H1 (cell line): ENCODE measurements at regions not wholly inside any gene's neighbourhood (a gene's known extent, or its start where the extent isn't known, plus 50 kb on each side); places are given as distances from the start of the nearest gene placed in this dataset.

ENCODE experiments used
- CTCF ChIA-PET: fragments of 300-600 bp; sonication (Branson Sonifier 250); formaldehyde crosslinking; loops from one replicate; lab custom pipeline; 2021; ENCODE audit not compliant: partially characterized antibody; lab: Charles Lee
- POLR2A ChIA-PET: fragments of 300-600 bp; sonication (Branson Sonifier 250); formaldehyde crosslinking; loops from one replicate; lab custom pipeline; 2021; ENCODE audit warnings: inconsistent platforms; ENCODE audit not compliant: partially characterized antibody; lab: Charles Lee
- DNase-seq, 2 experiments: peaks; one replicate each; pipeline versions ENCODE4 v3.0.0 to v3.0.0-alpha.2; 2010 to 2022; ENCODE audit warnings: low spot score in 2 of 2, low read depth in 1 of 2, mixed read lengths in 1 of 2
- FAIRE-seq: peaks from 2 replicates; lab custom pipeline; 2011; peaks lifted over from hg19 to GRCh38; lab: Jason Lieb, UNC
- H2AFZ ChIP-seq: 2 replicates; pipeline ENCODE4 v1.8.1; 2012; ENCODE audit warnings: low read length, inconsistent platforms
- H2AK5ac ChIP-seq: 2 replicates; pipeline ENCODE4 v1.6.1; 2013; ENCODE audit warnings: low read depth, low read length
- H2BK120ac ChIP-seq: replicated peaks from 2 replicates; pipeline ENCODE3; 2013; ENCODE audit warnings: low read depth, low read length, inconsistent platforms
- H2BK12ac ChIP-seq: 2 replicates; pipeline ENCODE4 v1.6.1; 2013; ENCODE audit warnings: low read depth, low read length
- H2BK15ac ChIP-seq: 2 replicates; pipeline ENCODE4 v1.6.1; 2013; ENCODE audit warnings: low read length
- H2BK20ac ChIP-seq: 2 replicates; pipeline ENCODE4 v1.6.1; 2013; ENCODE audit warnings: low read length
- H2BK5ac ChIP-seq: 2 replicates; pipeline ENCODE4 v1.6.1; 2013; ENCODE audit warnings: low read depth, low read length
- H3K14ac ChIP-seq: 2 replicates; pipeline ENCODE4 v1.6.1; 2013; ENCODE audit warnings: inconsistent platforms; ENCODE audit not compliant: insufficient read length
- H3K18ac ChIP-seq: 2 replicates; pipeline ENCODE4 v1.6.1; 2013; ENCODE audit warnings: low read length; ENCODE audit errors: extremely low read depth
- H3K23ac ChIP-seq: 2 replicates; pipeline ENCODE4 v1.6.1; 2013; ENCODE audit warnings: inconsistent platforms; ENCODE audit not compliant: insufficient read length
- H3K23me2 ChIP-seq: 2 replicates; pipeline ENCODE4 v1.6.1; 2013; ENCODE audit warnings: low read depth, low read length
- H3K27ac ChIP-seq: 2 replicates; pipeline ENCODE4 v1.6.1; 2011; ENCODE audit warnings: low read depth, low read length, inconsistent platforms
- H3K27me3 ChIP-seq, 4 experiments: replicated peaks in 1 of 4; 1 replicate in 1 of 4; 2 replicates in 3 of 4; pipeline versions ENCODE4 v1.6.1 to v1.8.1; 2011 to 2013; ENCODE audit warnings: low read length in 3 of 4, mild to moderate bottlenecking in 3 of 4, inconsistent platforms in 2 of 4, mixed read lengths in 2 of 4, moderate library complexity in 1 of 4; ENCODE audit not compliant: control insufficient read depth in 3 of 4, insufficient read depth in 3 of 4; ENCODE audit errors: extremely low read depth in 1 of 4
- H3K36me3 ChIP-seq, 4 experiments: 2 replicates each; pipeline versions ENCODE4 v1.6.1 to v1.8.1; 2011 to 2013; ENCODE audit warnings: mild to moderate bottlenecking in 4 of 4, low read length in 3 of 4, moderate library complexity in 2 of 4, control low read depth in 1 of 4, inconsistent platforms in 1 of 4; ENCODE audit not compliant: insufficient read depth in 4 of 4, control insufficient read depth in 2 of 4
- H3K4ac ChIP-seq: replicated peaks from 2 replicates; pipeline ENCODE3; 2013; ENCODE audit warnings: low read length, low read depth, mixed read lengths, inconsistent platforms; ENCODE audit not compliant: insufficient read length
- H3K4me1 ChIP-seq, 4 experiments: replicated peaks in 1 of 4; 1 replicate in 1 of 4; 2 replicates in 3 of 4; pipeline versions ENCODE4 v1.6.1 to v1.8.1; 2011 to 2013; ENCODE audit warnings: low read length in 3 of 4, inconsistent platforms in 2 of 4, mixed read lengths in 1 of 4; ENCODE audit not compliant: insufficient read depth in 4 of 4, control insufficient read depth in 3 of 4
- H3K4me2 ChIP-seq, 2 experiments: 2 replicates each; pipeline versions ENCODE4 v1.6.1 to v1.8.1; 2011 to 2013; ENCODE audit warnings: low read depth in 2 of 2, low read length in 2 of 2, control low read depth in 1 of 2, inconsistent platforms in 1 of 2, mild to moderate bottlenecking in 1 of 2; ENCODE audit not compliant: insufficient read depth in 1 of 2
- H3K4me3 ChIP-seq, 4 experiments: fragments of 200-600, 300-600 bp in 1 of 4; sonication (generic), shearing (Covaris generic), sonication (Bioruptor Twin) in 1 of 4; 2 replicates each; pipeline versions ENCODE4 v1.5.1 to v1.8.1; 2011 to 2016; ENCODE audit warnings: low read length in 4 of 4, low read depth in 3 of 4, control low read depth in 2 of 4, inconsistent platforms in 2 of 4, mild to moderate bottlenecking in 2 of 4, mixed read lengths in 1 of 4, moderate library complexity in 1 of 4; ENCODE audit not compliant: insufficient read depth in 2 of 4; ENCODE audit errors: extremely low read depth in 1 of 4
- H3K56ac ChIP-seq: replicated peaks from 2 replicates; pipeline ENCODE3; 2013; ENCODE audit warnings: low read depth, mild to moderate bottlenecking, mixed read lengths, low read length, inconsistent platforms; ENCODE audit not compliant: insufficient read length
- H3K79me1 ChIP-seq: 2 replicates; pipeline ENCODE4 v1.6.1; 2013; ENCODE audit warnings: low read depth, low read length, control low read depth
- H3K79me2 ChIP-seq, 2 experiments: 2 replicates each; pipeline versions ENCODE4 v1.6.1 to v1.8.1; 2012 to 2013; ENCODE audit warnings: low read length in 2 of 2, mild to moderate bottlenecking in 2 of 2, inconsistent platforms in 1 of 2; ENCODE audit not compliant: insufficient read depth in 2 of 2, control insufficient read depth in 1 of 2
- H3K9ac ChIP-seq, 4 experiments: replicated peaks in 1 of 4; 1 replicate in 1 of 4; 2 replicates in 3 of 4; pipeline versions ENCODE4 v1.6.1 to v1.8.1; 2011 to 2013; ENCODE audit warnings: low read depth in 3 of 4, low read length in 3 of 4, control low read depth in 2 of 4, mild to moderate bottlenecking in 2 of 4, moderate library complexity in 2 of 4, inconsistent platforms in 1 of 4; ENCODE audit errors: extremely low read depth in 1 of 4
- H3K9me3 ChIP-seq, 2 experiments: 2 replicates each; pipeline versions ENCODE4 v1.6.1 to v1.8.1; 2012 to 2013; ENCODE audit warnings: mild to moderate bottlenecking in 2 of 2, moderate library complexity in 2 of 2, control low read depth in 1 of 2, inconsistent platforms in 1 of 2, low read depth in 1 of 2, low read length in 1 of 2, mixed read lengths in 1 of 2; ENCODE audit not compliant: insufficient read depth in 2 of 2
- H4K20me1 ChIP-seq, 2 experiments: replicated peaks in 1 of 2; 2 replicates each; pipeline versions ENCODE3 to v1.8.1; 2011 to 2013; ENCODE audit warnings: inconsistent platforms in 2 of 2, low read length in 2 of 2, mild to moderate bottlenecking in 1 of 2; ENCODE audit not compliant: insufficient read depth in 2 of 2, control insufficient read depth in 1 of 2
- H4K5ac ChIP-seq: 2 replicates; pipeline ENCODE4 v1.6.1; 2013; ENCODE audit warnings: low read length, low read depth, mixed read lengths, inconsistent platforms; ENCODE audit not compliant: insufficient read length
- H4K8ac ChIP-seq: 2 replicates; pipeline ENCODE4 v1.8.0; 2013; ENCODE audit warnings: mild to moderate bottlenecking, moderate library complexity, low read length, inconsistent platforms; ENCODE audit not compliant: insufficient read depth; ENCODE audit errors: extremely low read depth
- H4K91ac ChIP-seq: replicated peaks from 2 replicates; pipeline ENCODE3; 2013; ENCODE audit warnings: low read length, mixed read lengths, inconsistent platforms; ENCODE audit not compliant: insufficient read length
- ASH2L ChIP-seq: fragments of 200-600, 300-600 bp; sonication (generic); IDR thresholded peaks from one replicate; pipeline ENCODE4 v1.7.1; 2017; ENCODE audit warnings: low read length
- BCL11A ChIP-seq, 2 experiments: IDR thresholded peaks; one replicate each; pipeline ENCODE4 v1.6.1; 2011; ENCODE audit warnings: low read depth in 2 of 2, low read length in 2 of 2, mild to moderate bottlenecking in 2 of 2
- CHD2 ChIP-seq: IDR thresholded peaks from 2 replicates; pipeline ENCODE4 v1.6.1; 2012; ENCODE audit warnings: low read length, improper control_type of control experiment
- EP300 ChIP-seq, 2 experiments: IDR thresholded peaks; 1 replicate in 1 of 2; 2 replicates in 1 of 2; pipeline ENCODE4 v1.6.1; 2011 to 2012; ENCODE audit warnings: low read depth in 2 of 2, low read length in 2 of 2, mild to moderate bottlenecking in 2 of 2, borderline replicate concordance in 1 of 2, inconsistent platforms in 1 of 2, moderate library complexity in 1 of 2
- HDAC6 ChIP-seq: IDR thresholded peaks from one replicate; pipeline ENCODE4 v1.7.1; 2012; ENCODE audit warnings: low read depth, mild to moderate bottlenecking, inconsistent platforms, low read length, moderate library complexity
- JUND ChIP-seq: IDR thresholded peaks from 2 replicates; pipeline ENCODE4 v1.6.1; 2011; ENCODE audit warnings: mild to moderate bottlenecking, improper control_type of control experiment, low read length
- KDM5A ChIP-seq: fragments of 200-600 bp; IDR thresholded peaks from 2 replicates; pipeline ENCODE4 v1.7.1; 2012; ENCODE audit warnings: mild to moderate bottlenecking, low read length, inconsistent platforms, mixed read lengths
- SUZ12 ChIP-seq: fragments of 200-600 bp; sonication (generic); IDR thresholded peaks from 2 replicates; pipeline ENCODE4 v1.6.1; 2012; ENCODE audit warnings: mild to moderate bottlenecking, inconsistent platforms, low read length, moderate library complexity, mixed read lengths
- TAF7 ChIP-seq: optimal IDR thresholded peaks from 2 replicates; pipeline ENCODE3; 2011; ENCODE audit warnings: low read depth, mild to moderate bottlenecking, inconsistent platforms, low read length, moderate library complexity, borderline replicate concordance
- TBP ChIP-seq: IDR thresholded peaks from 2 replicates; pipeline ENCODE4 v1.6.1; 2011; ENCODE audit warnings: low read depth, low read length, improper control_type of control experiment
- WGBS, 2 experiments: shearing (Covaris generic) in 1 of 2; methylation state at CpG; one replicate each; pipeline versions ENCODE4 v1.1.6 to v1.1.7; 2013 to 2015; ENCODE audit warnings: low lambda C conversion rate in 2 of 2, mixed read lengths in 2 of 2, inconsistent platforms in 1 of 2, low coverage in 1 of 2, missing lambda C conversion rate in 1 of 2; ENCODE audit not compliant: insufficient replicate concordance in 2 of 2, insufficient coverage in 1 of 2, insufficient read length in 1 of 2; ENCODE audit errors: extremely low coverage in 1 of 2, missing lambda C conversion rate in 1 of 2; 5-methylcytosine and 5-hydroxymethylcytosine counted together

- Histone ChIP-seq H3K4me2 (no peak overlapping the region), H3K27ac (no peak overlapping the region), H2BK20ac (no peak overlapping the region), H3K27me3 (no peaks in the 10 kb centered on the region), H3K18ac (no peak overlapping the region), H3K4ac (no peak overlapping the region), H3K56ac (no peak overlapping the region), H3K23ac (no peak overlapping the region), H2BK5ac (no peak overlapping the region), H2AK5ac (no peak overlapping the region), H4K5ac (no peak overlapping the region), H2BK12ac (no peak overlapping the region), H4K20me1 (no peaks in the 10 kb centered on the region), H3K36me3 (0 out of 8 replicates have a peak, but pooled peaks cover 0 to 2% (median 0%) of the 10 kb centered on the region in 4 experiments), H2AFZ (no peak overlapping the region), H3K9ac (no peak overlapping the region), H2BK120ac (no peak overlapping the region), H4K8ac (no peak overlapping the region; the same call in 1 of the 2 replicates), H3K9me3 (peaks cover 7 to 16% of the 10 kb centered on the region in 2 experiments), H4K91ac (no peak overlapping the region), H3K4me3 (no peak overlapping the region), H3K4me1 (no peaks in the 10 kb centered on the region; a peak in 1 of 7 replicates), H3K23me2 (no peaks in the 10 kb centered on the region), H3K79me2 (no peaks in the 10 kb centered on the region), H2BK15ac (no peak overlapping the region), H3K79me1 (no peaks in the 10 kb centered on the region), H3K14ac (no peak overlapping the region)
- DNase-seq (no peak), FAIRE-seq (no peak)
- TF ChIP-seq ASH2L (no peak), JUND (no peak), SUZ12 (no peak), CHD2 (no peak), HDAC6 (no peak), EP300 (IDR thresholded peaks at IDR 0.05; ENCODE audit: borderline replicate concordance in 1 of 2, low read depth in 2 of 2, low read length in 2 of 2) (no peak), TAF7 (no peak), KDM5A (no peak), BCL11A (IDR thresholded peaks at IDR 0.05; ENCODE audit: low read depth in 2 of 2, low read length in 2 of 2) (no peak), TBP (no peak)
- 91% methylated on average over 4 of the region's 4 CpGs; no CpG with 5 or more reads in 1 of the 2 experiments for WGBS, 2 experiments
- ChIA-PET CTCF (interaction anchor here (0.6 to 2.4 kb wide), 5 partner anchors 8 to 296 kb away, joined by 3 to 7 read pairs (median 3); no protein-coding TSS in a partner anchor), POLR2A (no interaction called here)
These were observed 72.4 kb upstream of the KCND3 start for GRCh38 chr1:112061901-112062320.
